A549 (cell line): ENCODE measurements at regions not wholly inside any gene's neighbourhood (a gene's known extent, or its start where the extent isn't known, plus 50 kb on each side); places are given as distances from the start of the nearest gene placed in this dataset.

Experiments
- ATAC-seq, 2 experiments: fragments of 200-7000 bp in 1 of 2; fragments of >200 bp in 1 of 2; cut with Nextera tagmentation in 1 of 2; cut with Tn5 transposase in 1 of 2; 3 replicates each; pipeline versions ENCODE4 v1.8.0 to v1.9.1; 2018 to 2020; ENCODE audit warnings: mild to moderate bottlenecking in 1 of 2, moderate library complexity in 1 of 2
- CTCF ChIA-PET: fragments of 300-600 bp; sonication (Branson Sonifier 250); formaldehyde crosslinking; extraction: SDS; loops from one replicate; lab custom pipeline; 2021; ENCODE audit warnings: antibody characterized with exemption, inconsistent platforms; lab: Yijun Ruan, JAX
- POLR2A ChIA-PET: fragments of 350-600 bp; formaldehyde crosslinking; extraction: SDS; loops from one replicate; lab custom pipeline; 2021; ENCODE audit warnings: antibody characterized with exemption, inconsistent platforms; lab: Yijun Ruan, JAX
- DNase-seq, 2 experiments: peaks; one replicate each; pipeline versions ENCODE4 v3.0.0 to v3.0.0-alpha.2; 2011 to 2016; ENCODE audit warnings: low read depth in 1 of 2, low spot score in 1 of 2
- FAIRE-seq: peaks from 2 replicates; lab custom pipeline; 2011; peaks lifted over from hg19 to GRCh38; lab: Jason Lieb, UNC
- H3K27ac ChIP-seq, 2 experiments: fragments of >200 bp; sonication (Bioruptor Twin); formaldehyde crosslinking; 3 replicates each; pipeline ENCODE4 v1.5.1; 2016 to 2017
- H3K4me1 ChIP-seq: fragments of >200 bp; sonication (Bioruptor Twin); formaldehyde crosslinking; 3 replicates; pipeline ENCODE4 v1.6.1; 2016
- H3K4me2 ChIP-seq: fragments of >200 bp; sonication (Bioruptor Twin); formaldehyde crosslinking; 3 replicates; pipeline ENCODE4 v1.6.1; 2016
- H3K4me3 ChIP-seq: fragments of >200 bp; sonication (Bioruptor Twin); formaldehyde crosslinking; 3 replicates; pipeline ENCODE4 v1.5.1; 2016
- H3K9me3 ChIP-seq: fragments of >200 bp; sonication (Bioruptor Twin); formaldehyde crosslinking; 3 replicates; pipeline ENCODE4 v1.6.1; 2016
- ATOH8 ChIP-seq: fragments of 250-450 bp; sonication (Bioruptor Pico); IDR thresholded peaks from 2 replicates; pipeline ENCODE4 v1.5.0; 2020; ENCODE audit warnings: low read depth, mild to moderate bottlenecking, moderate library complexity
- BCL3 ChIP-seq: fragments of >200 bp; sonication (Bioruptor Twin); formaldehyde crosslinking; IDR thresholded peaks from 3 replicates; pipeline ENCODE4 v1.6.1; 2016
- BHLHE40 ChIP-seq: IDR thresholded peaks from 2 replicates; pipeline ENCODE4 v1.6.1; 2012; ENCODE audit warnings: low read depth, low read length, inconsistent platforms
- CBX2 ChIP-seq: fragments of 200-600 bp; sonication (generic); IDR thresholded peaks from 2 replicates; pipeline ENCODE4 v1.6.1; 2016; ENCODE audit warnings: low read depth, mild to moderate bottlenecking, borderline replicate concordance
- CEBPB ChIP-seq, 2 experiments: fragments of >200 bp in 1 of 2; sonication (Bioruptor Twin) in 1 of 2; formaldehyde crosslinking in 1 of 2; IDR thresholded peaks; 2 replicates each; pipeline ENCODE4 v1.6.1; 2012 to 2016
- CHD4 ChIP-seq: fragments of 200-600 bp; sonication (generic); IDR thresholded peaks from 2 replicates; pipeline ENCODE4 v1.6.1; 2016; ENCODE audit warnings: antibody characterized with exemption, mild to moderate bottlenecking, borderline replicate concordance
- E2F6 ChIP-seq: IDR thresholded peaks from 2 replicates; pipeline ENCODE4 v1.6.1; 2012; ENCODE audit warnings: low read depth, borderline replicate concordance
- EHMT2 ChIP-seq: fragments of 200-600 bp; sonication (generic); IDR thresholded peaks from 2 replicates; pipeline ENCODE4 v1.6.1; 2016; ENCODE audit warnings: antibody characterized with exemption, low read depth, mild to moderate bottlenecking, moderate library complexity
- ESRRA ChIP-seq: fragments of 150-350 bp; IDR thresholded peaks from 2 replicates; pipeline ENCODE4 v1.6.1; 2014; ENCODE audit warnings: mild to moderate bottlenecking, low read length, borderline replicate concordance
- FOSB ChIP-seq: fragments of 250-450 bp; sonication (Bioruptor Pico); IDR thresholded peaks from 2 replicates; pipeline ENCODE4 v1.5.0; 2020; ENCODE audit warnings: mild to moderate bottlenecking, moderate library complexity
- FOXS1 ChIP-seq: fragments of 250-450 bp; sonication (Bioruptor Pico); IDR thresholded peaks from 2 replicates; pipeline ENCODE4 v1.5.0; 2020; ENCODE audit warnings: mild to moderate bottlenecking, moderate library complexity
- HEYL ChIP-seq: fragments of 250-450 bp; sonication (Bioruptor Pico); IDR thresholded peaks from 2 replicates; pipeline ENCODE4 v1.8.0; 2021; ENCODE audit warnings: mild to moderate bottlenecking, moderate library complexity
- HOXB13 ChIP-seq: fragments of 250-450 bp; sonication (Bioruptor Pico); IDR thresholded peaks from 2 replicates; pipeline ENCODE4 v1.5.0; 2020; ENCODE audit warnings: low read depth, mild to moderate bottlenecking, moderate library complexity
- MAX ChIP-seq: IDR thresholded peaks from 2 replicates; pipeline ENCODE4 v1.6.1; 2012
- MAZ ChIP-seq: fragments of 150-350 bp; IDR thresholded peaks from 2 replicates; pipeline ENCODE4 v1.6.1; 2014; ENCODE audit warnings: antibody characterized with exemption, low read depth, low read length, borderline replicate concordance
- MYC ChIP-seq: IDR thresholded peaks from 2 replicates; pipeline ENCODE4 v1.6.1; 2012; ENCODE audit warnings: mild to moderate bottlenecking, inconsistent platforms, low read length, improper control_type of control experiment, borderline replicate concordance
- NR3C1 ChIP-seq: fragments of >200 bp; sonication (Bioruptor Twin); formaldehyde crosslinking; IDR thresholded peaks from 3 replicates; pipeline ENCODE4 v1.6.1; 2017
- PBX3 ChIP-seq: IDR thresholded peaks from 2 replicates; pipeline ENCODE4 v1.6.1; 2012
- RARB ChIP-seq: fragments of 250-450 bp; sonication (Bioruptor Pico); IDR thresholded peaks from 2 replicates; pipeline ENCODE4 v1.8.0; 2021; ENCODE audit warnings: mild to moderate bottlenecking, moderate library complexity
- RFX5 ChIP-seq: fragments of 450-650 bp; IDR thresholded peaks from 2 replicates; pipeline ENCODE4 v1.7.1; 2014; ENCODE audit warnings: antibody characterized with exemption, mild to moderate bottlenecking, moderate library complexity
- SREBF2 ChIP-seq: fragments of 450-650 bp; IDR thresholded peaks from 2 replicates; pipeline ENCODE4 v1.6.1; 2014; ENCODE audit warnings: mild to moderate bottlenecking, moderate library complexity
- TP53 ChIP-seq: fragments of 250-450 bp; sonication (Bioruptor Pico); IDR thresholded peaks from 2 replicates; pipeline ENCODE4 v1.5.0; 2021; ENCODE audit warnings: mild to moderate bottlenecking, moderate library complexity
- ZC3H11A ChIP-seq: fragments of 450-650 bp; IDR thresholded peaks from 2 replicates; pipeline ENCODE4 v1.6.1; 2014; ENCODE audit warnings: antibody characterized with exemption, mild to moderate bottlenecking
- ZFP36 ChIP-seq: fragments of 450-650 bp; IDR thresholded peaks from 2 replicates; pipeline ENCODE4 v1.6.1; 2014; ENCODE audit warnings: borderline replicate concordance; ENCODE audit not compliant: partially characterized antibody
- ZSCAN20 ChIP-seq: fragments of 250-450 bp; sonication (Bioruptor Pico); IDR thresholded peaks from 2 replicates; pipeline ENCODE4 v1.8.0; 2022; ENCODE audit warnings: mild to moderate bottlenecking, moderate library complexity
- WGBS: methylation state at CpG from one replicate; pipeline ENCODE4 v1.1.6; 2017; ENCODE audit errors: missing lambda C conversion rate; 5-methylcytosine and 5-hydroxymethylcytosine counted together

- Histone ChIP-seq H3K4me2 (no peak overlapping the region), H3K4me1 (no peaks in the 10 kb centered on the region), H3K4me3 (no peak overlapping the region), H3K27ac (no peak overlapping the region), H3K9me3 (no peaks in the 10 kb centered on the region)
- FAIRE-seq (no peak), ATAC-seq (no peak), DNase-seq (no peak)
- POLR2A ChIA-PET: no interaction called here
- CTCF ChIA-PET: no interaction called here
- no peak for TF ChIP-seq FOSB (CRISPR knock-in tag)
- TF ChIP-seq MYC: no peak
- 4% methylated on average over 1 of the region's 1 CpG for WGBS
These were observed 312.7 kb upstream of the SP8 start for GRCh38 chr7:21099432-21099831.

- no peak overlapping the region for H3K27ac ChIP-seq
- no peaks in the 10 kb centered on the region for H3K9me3 ChIP-seq
- ATAC-seq: no peak
- DNase-seq: no peak
- no peak overlapping the region for H3K4me2 ChIP-seq
- POLR2A ChIA-PET: no interaction called here
- no peak for FAIRE-seq
- H3K4me1 ChIP-seq: no peaks in the 10 kb centered on the region
- TF ChIP-seq FOXS1 (no peak), ZFP36 (no peak), MAX (no peak), CEBPB (IDR thresholded peaks at IDR 0.05) (no peak), EHMT2 (no peak)
- H3K4me3 ChIP-seq: no peak overlapping the region
- CTCF ChIA-PET: no interaction called here
These were observed 313.3 kb upstream of the SP8 start for GRCh38 chr7:21099955-21100354.

GRCh38 chr7:21101541-21101940 is 314.9 kb upstream of the SP8 start:
- ATAC-seq (no peak), FAIRE-seq (no peak), DNase-seq (no peak)
- H3K4me2 ChIP-seq: no peak overlapping the region
- no peak for TF ChIP-seq RFX5
- TF ChIP-seq ESRRA: no peak
- TF ChIP-seq NR3C1: no peak
- TF ChIP-seq ZC3H11A: no peak
- no peak for TF ChIP-seq TP53
- TF ChIP-seq ZSCAN20 (CRISPR knock-in tag): no peak
- no peak for TF ChIP-seq BCL3
- no peaks in the 10 kb centered on the region for H3K4me1 ChIP-seq
- ChIA-PET POLR2A (no interaction called here), CTCF (interaction anchor here (0.6 kb wide), 1 partner anchor 305 kb away, joined by 3 read pairs; no protein-coding TSS in a partner anchor)
- no peak overlapping the region for H3K27ac ChIP-seq
- 0% methylated on average over 2 of the region's 2 CpGs for WGBS
- no peaks in the 10 kb centered on the region for H3K9me3 ChIP-seq
- no peak overlapping the region for H3K4me3 ChIP-seq

GRCh38 chr7:21103426-21104123 is 316.9 kb upstream of the SP8 start:
- Histone ChIP-seq H3K4me3 (no peak overlapping the region), H3K4me2 (no peak overlapping the region), H3K27ac (no peak overlapping the region), H3K9me3 (no peaks in the 10 kb centered on the region), H3K4me1 (no peaks in the 10 kb centered on the region)
- FAIRE-seq: no peak
- ChIA-PET CTCF (no interaction called here), POLR2A (no interaction called here)
- no peak for ATAC-seq
- WGBS: 11% methylated on average over 4 of the region's 4 CpGs
- DNase-seq: no peak
- no peak for TF ChIP-seq HEYL
- TF ChIP-seq RARB (CRISPR knock-in tag): no peak
- TF ChIP-seq E2F6: no peak
- no peak for TF ChIP-seq CBX2
- TF ChIP-seq CHD4: no peak
- TF ChIP-seq EHMT2: no peak
- no peak for TF ChIP-seq HOXB13
- no peak for TF ChIP-seq PBX3
- no peak for TF ChIP-seq SREBF2
- TF ChIP-seq MAZ: no peak
- no peak for TF ChIP-seq BHLHE40
- TF ChIP-seq ATOH8 (CRISPR knock-in tag): no peak
